Islet precursor cell (in vitro differentiated cells): ENCODE measurements at regions not wholly inside any gene's neighbourhood (a gene's known extent, or its start where the extent isn't known, plus 50 kb on each side); places are given as distances from the start of the nearest gene placed in this dataset.
"Not testable (repeated sequence)": the region's sequence is repeated elsewhere in the genome, so short reads cannot be mapped to it uniquely, and the experiment has no call there.

ENCODE experiments used
- DNase-seq: peaks from one replicate; pipeline ENCODE4 v3.0.0-alpha.2; 2018

DNA sequence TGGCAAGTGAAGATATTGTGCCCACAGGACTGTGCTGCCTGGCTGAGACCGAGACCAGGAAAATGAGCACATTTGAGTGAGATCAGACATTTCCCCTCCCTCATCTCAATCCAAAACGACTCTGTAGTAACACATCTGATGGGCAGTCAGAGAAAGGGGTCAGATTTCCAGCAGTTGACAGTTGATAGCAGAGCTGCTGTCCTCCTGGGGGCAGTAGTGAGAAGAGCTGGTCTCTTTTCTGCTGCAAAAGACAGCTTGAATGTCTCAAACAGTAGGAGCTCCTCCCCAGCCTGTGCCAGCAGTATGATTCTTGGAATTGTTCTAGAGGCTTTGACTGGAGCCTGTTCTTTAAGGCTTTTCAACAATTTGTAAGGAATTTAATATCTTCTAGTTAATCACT lies 1396.3 kb downstream of the RPIA start:
- DNase-seq: not testable (repeated sequence)

DNA sequence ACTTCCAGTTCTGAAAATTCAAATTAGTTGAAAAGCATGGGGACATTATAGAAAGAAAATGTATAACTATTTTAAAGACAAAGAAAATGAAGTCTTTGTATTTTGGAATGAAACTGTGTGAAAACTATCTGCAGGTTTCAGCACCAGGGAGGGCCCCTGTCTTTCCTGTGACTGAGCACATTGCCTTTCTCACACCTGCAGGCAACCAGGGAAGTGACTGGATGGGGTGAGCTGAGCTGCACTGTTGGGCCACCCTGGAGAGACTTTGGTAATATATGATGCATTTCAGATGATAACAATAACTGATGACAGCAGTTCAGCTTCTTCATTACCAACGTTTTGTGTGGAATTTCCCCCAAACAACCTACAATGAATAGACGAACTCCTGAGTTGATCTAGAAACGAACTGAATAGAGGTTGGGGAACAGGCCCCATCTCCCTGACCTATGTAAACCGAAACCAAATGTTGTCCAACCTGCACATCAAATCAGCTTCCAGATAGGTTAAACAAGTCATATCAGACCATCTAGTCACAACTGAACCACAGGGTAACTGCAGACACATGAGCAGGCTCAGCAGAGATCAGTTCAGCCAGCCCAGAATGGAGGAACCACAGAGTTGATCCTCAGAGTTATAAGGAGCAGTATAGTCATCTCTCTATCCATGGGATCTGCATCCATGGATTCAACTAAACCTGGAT lies 1402.2 kb downstream of the RPIA start:
- not testable (repeated sequence) for DNase-seq

- DNase-seq: not testable (repeated sequence)
These were observed 1406.1 kb downstream of the RPIA start for GRCh38 chr2:90097617-90098016.

GRCh38 chr2:90105142-90105541 lies 1413.7 kb downstream of the RPIA start:
- DNase-seq: not testable (repeated sequence)

DNA sequence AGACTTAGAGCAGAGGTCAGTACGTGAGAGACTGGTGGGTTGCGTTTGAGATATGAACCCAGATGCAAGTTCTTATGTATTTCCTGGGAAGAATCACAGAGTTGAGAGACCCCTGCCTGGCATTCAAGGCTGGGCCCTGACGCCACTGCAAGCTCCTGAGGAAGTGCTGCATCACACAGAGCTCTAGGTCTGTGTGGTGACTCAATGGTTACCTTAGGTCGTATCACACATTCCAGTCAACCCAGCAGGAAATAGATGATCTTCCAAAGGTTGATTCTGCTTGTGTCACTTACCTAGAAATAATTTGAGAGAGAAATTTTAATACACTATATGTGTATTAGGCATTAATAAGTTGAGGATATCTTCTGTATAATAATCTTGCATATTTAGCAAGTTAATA lies 1431.9 kb downstream of the RPIA start:
- not testable (repeated sequence) for DNase-seq

DNA sequence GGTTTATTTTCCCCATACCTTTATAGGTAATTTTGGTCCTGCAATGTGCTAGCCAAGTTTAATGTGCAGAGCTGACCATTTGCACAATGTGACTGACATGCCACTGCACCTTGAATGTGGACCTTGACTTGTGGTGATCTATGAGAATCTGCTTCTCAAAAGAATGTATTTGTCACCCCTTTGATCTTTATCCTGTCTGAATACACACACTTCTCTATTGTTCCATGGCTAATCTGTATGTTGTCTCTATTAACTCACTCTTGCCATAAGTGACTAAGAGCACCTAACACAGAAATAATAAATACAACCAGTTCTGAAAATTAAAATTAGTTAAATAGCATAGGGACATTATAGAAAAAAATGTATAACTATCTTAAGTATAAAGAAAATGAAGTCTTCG lies 1447.6 kb downstream of the RPIA start:
- DNase-seq: not testable (repeated sequence)

GRCh38 chr2:90141558-90141957 lies 1450.1 kb downstream of the RPIA start:
- DNase-seq: not testable (repeated sequence)

DNA sequence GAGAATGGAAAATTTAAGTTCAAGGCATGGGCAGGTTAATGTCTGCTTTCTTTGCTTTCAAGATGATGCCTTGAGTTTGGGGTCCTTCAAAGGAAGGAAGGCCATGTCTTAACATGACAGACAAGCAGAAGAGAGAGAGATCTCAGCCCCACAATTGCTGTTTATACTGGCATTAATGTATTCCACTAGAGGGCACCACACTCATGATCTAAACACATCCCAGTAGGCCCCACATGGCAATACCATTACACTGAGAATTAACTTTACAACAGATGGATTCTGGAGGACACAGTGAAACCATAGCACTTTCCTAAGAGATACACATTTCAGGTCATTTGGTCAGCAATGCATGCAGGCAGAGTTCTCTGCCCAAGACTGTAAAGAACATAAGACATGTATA lies 1460.3 kb downstream of the RPIA start:
- DNase-seq: not testable (repeated sequence)

GRCh38 chr2:90170978-90171377 lies 1479.5 kb downstream of the RPIA start:
- DNase-seq: not testable (repeated sequence)

GRCh38 chr2:90173081-90173480 lies 1481.6 kb downstream of the RPIA start:
- DNase-seq: not testable (repeated sequence)

GRCh38 chr2:90179591-90179990 lies 1488.1 kb downstream of the RPIA start:
- not testable (repeated sequence) for DNase-seq

- DNase-seq: no peak
These were observed 1516.1 kb downstream of the RPIA start for GRCh38 chr2:90207454-90208058.

DNA sequence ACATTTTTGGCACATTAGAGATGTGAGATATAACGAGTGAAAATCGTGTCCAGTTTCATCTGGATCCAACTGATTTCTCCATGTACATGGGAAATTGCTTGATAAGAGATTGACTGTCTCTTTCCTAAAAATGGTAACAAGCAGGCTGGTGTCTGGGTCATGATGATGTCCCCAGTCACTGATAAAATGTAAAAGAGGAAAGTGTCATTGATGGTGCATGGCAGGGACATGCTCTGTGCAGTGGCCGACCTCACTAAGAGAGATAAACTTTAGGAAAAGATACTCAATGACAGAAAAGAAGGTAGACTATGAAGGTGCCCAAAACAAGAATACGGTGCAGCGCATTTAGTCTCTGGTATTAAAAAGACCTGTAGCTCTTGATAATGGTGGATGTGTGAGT lies 1517.5 kb downstream of the RPIA start:
- no peak for DNase-seq

DNA sequence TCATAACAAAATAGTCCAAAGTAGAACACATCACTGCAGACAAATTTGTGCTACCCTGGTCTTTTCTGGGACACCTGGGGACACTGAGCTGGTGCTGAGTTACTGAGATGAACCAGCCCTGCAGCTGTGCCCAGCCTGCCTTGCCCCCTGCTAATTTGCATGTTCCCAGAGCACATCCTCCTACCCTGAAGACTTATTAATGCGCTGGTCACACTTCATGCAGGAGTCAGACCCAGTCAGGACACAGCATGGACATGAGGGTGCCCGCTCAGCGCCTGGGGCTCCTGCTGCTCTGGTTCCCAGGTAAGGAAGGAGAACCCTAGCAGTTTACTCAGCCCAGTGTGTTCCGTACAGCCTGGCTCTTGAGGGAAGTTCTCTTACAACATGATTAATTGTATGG lies 1518.3 kb downstream of the RPIA start:
- DNase-seq: no peak

GRCh38 chr2:90215880-90216279 lies 1524.4 kb downstream of the RPIA start:
- DNase-seq: not testable (repeated sequence)

GRCh38 chr2:90216801-90217200 lies 1525.3 kb downstream of the RPIA start:
- DNase-seq: not testable (repeated sequence)

GRCh38 chr2:90218534-90218933 lies 1527.1 kb downstream of the RPIA start:
- not testable (repeated sequence) for DNase-seq

GRCh38 chr2:90220623-90221299 lies 1529.3 kb downstream of the RPIA start:
- not testable (repeated sequence) for DNase-seq

GRCh38 chr2:90221300-90221651 lies 1529.8 kb downstream of the RPIA start:
- DNase-seq: no peak

GRCh38 chr2:90224767-90225166 lies 1533.3 kb downstream of the RPIA start:
- not testable (repeated sequence) for DNase-seq

DNA sequence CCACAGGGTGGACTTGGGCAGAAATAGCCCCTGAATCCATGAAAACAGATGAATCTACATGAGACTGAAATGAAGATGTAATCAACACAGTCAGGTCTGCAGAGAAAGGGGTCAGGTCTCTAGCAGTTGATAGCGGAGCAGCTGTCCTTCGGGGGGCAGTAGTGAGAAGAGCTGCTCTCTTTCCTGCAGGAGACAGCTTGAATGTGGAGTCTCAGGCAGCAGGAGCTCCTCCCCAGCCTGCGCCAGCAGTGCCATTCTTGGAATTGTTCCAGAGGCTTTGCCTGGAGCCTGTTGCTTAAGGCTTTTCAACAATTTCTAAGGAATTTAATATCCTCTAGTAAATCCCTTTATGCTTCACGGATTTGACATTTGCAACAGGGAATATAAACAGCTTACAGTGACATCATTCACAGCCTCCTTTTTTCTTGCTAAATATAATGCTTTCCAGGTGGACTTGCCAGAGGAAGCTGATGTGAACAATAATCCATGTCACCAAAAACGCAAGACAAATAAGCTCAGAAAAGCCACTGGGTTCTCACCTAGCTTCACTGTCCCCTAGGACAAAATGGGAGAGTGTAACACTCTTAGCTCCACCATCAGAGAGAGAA lies 1535.1 kb downstream of the RPIA start:
- not testable (repeated sequence) for DNase-seq

DNA sequence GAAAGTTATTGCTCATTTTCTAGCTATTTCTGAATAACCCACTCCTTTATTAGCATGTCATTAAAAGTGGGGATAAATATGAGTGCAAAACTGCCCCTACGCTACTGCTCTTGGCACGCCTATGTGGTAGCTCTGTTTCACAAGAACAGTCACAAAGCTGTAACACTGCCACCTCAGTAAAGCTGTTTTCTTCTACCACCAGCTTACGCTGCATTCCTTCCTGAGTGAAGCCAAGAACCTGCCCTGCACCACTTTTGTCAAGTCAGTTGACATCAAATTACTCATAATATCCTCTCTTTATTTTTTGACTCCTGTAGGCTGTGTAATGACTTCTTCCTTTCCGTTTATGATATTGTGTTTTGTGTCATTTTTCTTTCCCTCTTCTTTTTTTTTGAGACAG lies 1539.7 kb downstream of the RPIA start:
- not testable (repeated sequence) for DNase-seq

DNA sequence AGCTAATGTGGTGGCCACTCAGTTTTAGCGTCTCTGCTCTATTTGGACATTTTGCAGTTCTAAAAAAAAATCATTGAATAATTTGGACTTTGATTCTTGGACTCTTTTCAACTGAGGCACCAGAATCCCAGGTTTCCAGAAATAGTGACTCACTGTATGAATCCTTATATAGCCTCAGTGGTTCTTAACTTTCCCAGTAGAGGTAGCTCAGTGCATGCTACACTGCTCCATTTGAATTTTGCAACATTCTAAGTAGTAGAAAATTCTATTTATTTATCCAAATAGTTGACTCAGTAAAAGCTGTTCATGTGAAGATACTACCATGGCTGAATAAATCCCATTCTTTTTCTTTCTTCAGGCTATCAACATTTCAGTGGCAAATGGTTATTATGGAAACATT lies 1544.0 kb downstream of the RPIA start:
- not testable (repeated sequence) for DNase-seq

DNA sequence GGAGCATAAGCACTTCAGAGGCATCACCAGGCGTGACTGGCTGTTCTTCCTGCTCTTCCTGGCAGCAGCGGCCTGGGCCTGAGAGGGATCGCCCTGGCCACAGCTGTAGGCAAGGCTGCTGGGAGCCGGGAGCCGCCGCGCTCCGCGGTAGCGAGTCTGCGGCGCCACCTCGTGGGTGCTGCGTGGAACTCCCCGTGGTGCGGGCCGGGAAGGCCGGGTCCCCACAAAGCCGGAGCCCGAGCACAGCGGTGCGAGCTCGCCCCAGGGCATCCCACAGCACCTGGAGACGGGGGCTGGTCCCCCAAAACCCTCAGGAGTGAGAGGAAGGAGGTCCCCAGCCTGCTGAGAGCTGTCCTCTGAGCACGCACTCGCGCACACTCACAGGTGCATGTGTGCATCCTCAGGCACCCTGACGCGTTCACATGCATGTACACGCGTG lies 1546.5 kb downstream of the RPIA start:
- DNase-seq: not testable (repeated sequence)
